A549 (cell line): ENCODE measurements at regions not wholly inside any gene's neighbourhood (a gene's known extent, or its start where the extent isn't known, plus 50 kb on each side); places are given as distances from the start of the nearest gene placed in this dataset.

Source experiments
- CEBPB ChIP-seq, 2 experiments: fragments of >200 bp in 1 of 2; sonication (Bioruptor Twin) in 1 of 2; formaldehyde crosslinking in 1 of 2; IDR thresholded peaks; 2 replicates each; pipeline ENCODE4 v1.6.1; 2012 to 2016
- EHMT2 ChIP-seq: fragments of 200-600 bp; sonication (generic); IDR thresholded peaks from 2 replicates; pipeline ENCODE4 v1.6.1; 2016; ENCODE audit warnings: antibody characterized with exemption, low read depth, mild to moderate bottlenecking, moderate library complexity
- EP300 ChIP-seq, 2 experiments: fragments of >200 bp; sonication (Bioruptor Twin); formaldehyde crosslinking; IDR thresholded peaks; 2 replicates in 1 of 2; 3 replicates in 1 of 2; pipeline ENCODE4 v1.6.1; 2016 to 2017
- MAFK ChIP-seq: fragments of 450-650 bp; IDR thresholded peaks from 2 replicates; pipeline ENCODE4 v1.6.1; 2014; ENCODE audit not compliant: partially characterized antibody
- PHF8 ChIP-seq: fragments of 200-600 bp; sonication (generic); IDR thresholded peaks from 2 replicates; pipeline ENCODE4 v1.6.1; 2016; ENCODE audit warnings: low read depth, mild to moderate bottlenecking, antibody characterized with exemption, moderate library complexity, borderline replicate concordance
- POLR2A ChIP-seq: IDR thresholded peaks from 2 replicates; pipeline ENCODE4 v1.6.1; 2012; ENCODE audit warnings: mild to moderate bottlenecking, low read length
- RAD21 ChIP-seq, 2 experiments: fragments of >200 bp in 1 of 2; sonication (Bioruptor Twin) in 1 of 2; formaldehyde crosslinking in 1 of 2; IDR thresholded peaks in 1 of 2; conservative IDR thresholded peaks in 1 of 2; 2 replicates in 1 of 2; 3 replicates in 1 of 2; pipeline ENCODE4 v1.6.1; 2012 to 2018; ENCODE audit warnings: inconsistent platforms in 1 of 2
- RCOR1 ChIP-seq: fragments of 150-350 bp; IDR thresholded peaks from 2 replicates; pipeline ENCODE4 v1.6.1; 2014; ENCODE audit warnings: antibody characterized with exemption, low read length, low read depth
- RFX5 ChIP-seq: fragments of 450-650 bp; IDR thresholded peaks from 2 replicates; pipeline ENCODE4 v1.7.1; 2014; ENCODE audit warnings: antibody characterized with exemption, mild to moderate bottlenecking, moderate library complexity
- RNF2 ChIP-seq: fragments of 200-600 bp; sonication (generic); IDR thresholded peaks from 2 replicates; pipeline ENCODE4 v1.6.1; 2016; ENCODE audit warnings: low read depth, mild to moderate bottlenecking, antibody characterized with exemption, moderate library complexity, borderline replicate concordance
- USF2 ChIP-seq: fragments of 450-650 bp; IDR thresholded peaks from 2 replicates; pipeline ENCODE4 v1.6.1; 2014; ENCODE audit warnings: antibody characterized with exemption
- TF ChIP-seq, protein P1 (sequence below): fragments of >200 bp; sonication (Bioruptor Twin); formaldehyde crosslinking; IDR thresholded peaks from 3 replicates; pipeline ENCODE4 v1.5.1; 2016

DNA sequence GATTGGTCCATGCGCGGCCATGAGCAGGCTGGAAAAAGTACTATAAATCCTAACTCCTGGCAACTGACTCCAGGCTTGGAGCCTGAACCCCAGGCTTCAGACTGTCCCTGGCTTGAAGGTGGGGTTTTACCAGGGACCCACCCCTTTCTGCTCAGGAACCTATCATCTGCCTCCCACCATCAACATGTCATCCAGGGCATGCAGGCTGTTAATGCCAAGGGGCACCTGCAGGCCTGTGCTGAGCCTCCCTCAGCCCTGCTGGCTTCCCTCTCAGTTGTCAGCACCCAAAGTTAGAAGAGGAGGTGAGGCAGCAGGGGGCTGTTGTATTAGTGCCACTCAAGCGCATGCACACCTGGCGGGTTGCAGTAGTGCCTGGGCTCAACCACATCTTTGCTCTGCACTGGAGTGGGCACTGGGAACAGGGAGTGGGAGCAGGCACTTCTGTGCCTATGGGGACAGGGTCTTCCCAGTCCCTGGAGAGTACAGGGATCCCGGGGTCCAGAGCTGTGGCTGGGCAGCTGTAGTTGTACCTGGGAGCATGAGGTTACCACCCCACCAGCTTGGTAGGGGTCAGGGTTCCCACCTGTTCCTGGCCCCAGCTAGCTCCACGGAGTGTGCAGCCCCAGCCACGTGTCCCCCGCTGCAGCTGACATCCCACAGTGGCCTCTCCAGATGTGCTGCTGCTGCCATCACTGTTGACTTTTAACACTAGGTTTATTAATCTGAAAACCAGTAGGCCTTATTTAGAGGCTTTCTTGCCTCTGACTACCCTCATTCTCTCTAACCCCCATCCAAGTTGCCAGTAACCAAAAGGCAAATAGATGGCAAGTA, 306.2 kb upstream of the RIOK2 start:
- TF ChIP-seq, protein P1, sequence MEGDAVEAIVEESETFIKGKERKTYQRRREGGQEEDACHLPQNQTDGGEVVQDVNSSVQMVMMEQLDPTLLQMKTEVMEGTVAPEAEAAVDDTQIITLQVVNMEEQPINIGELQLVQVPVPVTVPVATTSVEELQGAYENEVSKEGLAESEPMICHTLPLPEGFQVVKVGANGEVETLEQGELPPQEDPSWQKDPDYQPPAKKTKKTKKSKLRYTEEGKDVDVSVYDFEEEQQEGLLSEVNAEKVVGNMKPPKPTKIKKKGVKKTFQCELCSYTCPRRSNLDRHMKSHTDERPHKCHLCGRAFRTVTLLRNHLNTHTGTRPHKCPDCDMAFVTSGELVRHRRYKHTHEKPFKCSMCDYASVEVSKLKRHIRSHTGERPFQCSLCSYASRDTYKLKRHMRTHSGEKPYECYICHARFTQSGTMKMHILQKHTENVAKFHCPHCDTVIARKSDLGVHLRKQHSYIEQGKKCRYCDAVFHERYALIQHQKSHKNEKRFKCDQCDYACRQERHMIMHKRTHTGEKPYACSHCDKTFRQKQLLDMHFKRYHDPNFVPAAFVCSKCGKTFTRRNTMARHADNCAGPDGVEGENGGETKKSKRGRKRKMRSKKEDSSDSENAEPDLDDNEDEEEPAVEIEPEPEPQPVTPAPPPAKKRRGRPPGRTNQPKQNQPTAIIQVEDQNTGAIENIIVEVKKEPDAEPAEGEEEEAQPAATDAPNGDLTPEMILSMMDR = no peak
- TF ChIP-seq PHF8 (no peak), EP300 (IDR thresholded peaks at IDR 0.05) (no peak), RNF2 (no peak), USF2 (no peak), CEBPB (IDR thresholded peaks at IDR 0.05) (no peak), RAD21 (conservative IDR thresholded peaks at IDR 0.05 in 1 of 2, IDR thresholded peaks at IDR 0.05 in 1 of 2) (no peak), RFX5 (no peak), RCOR1 (no peak), MAFK (no peak), EHMT2 (no peak), POLR2A (no peak)
